ENCODE measurements at regions not wholly inside any gene's neighbourhood (a gene's known extent, or its start where the extent isn't known, plus 50 kb on each side); places are given as distances from the start of the nearest gene placed in this dataset.

DNA sequence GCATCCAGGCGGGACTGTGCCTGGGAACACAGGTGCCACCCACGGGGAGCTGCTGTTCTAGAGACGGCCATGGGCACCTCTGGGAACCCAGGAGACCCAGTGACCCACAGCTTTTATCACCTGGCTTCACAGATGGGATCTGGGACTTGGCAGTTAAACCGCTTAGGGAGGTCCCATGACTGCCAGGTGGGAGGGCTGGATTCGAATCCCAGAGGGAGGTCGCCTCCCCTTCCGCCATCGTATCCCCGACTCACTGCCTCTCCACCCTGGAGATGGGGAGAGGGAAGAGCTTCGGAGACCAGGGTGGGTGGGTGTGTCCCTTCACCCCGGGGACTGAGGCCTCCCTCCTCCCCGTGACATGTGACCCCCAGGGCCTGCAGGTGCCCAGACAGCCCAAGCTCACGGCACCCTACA lies 169.4 kb downstream of the RTP5 start:
- TF ChIP-seq CTCF (IDR thresholded peaks at IDR 0.05; ENCODE audit: unreplicated experiment in 3 of 3), result no peak
- H3K27ac Mint-ChIP-seq, result no peak overlapping the region
- peaks cover 19% of the 10 kb centered on the region for H3K4me1 Mint-ChIP-seq
- H3K36me3 Mint-ChIP-seq (ENCODE audit: low read depth), result no peaks in the 10 kb centered on the region
- no peak overlapping the region for H3K4me3 Mint-ChIP-seq
- H3K27me3 Mint-ChIP-seq (ENCODE audit: low read depth), result peaks cover 57% of the 10 kb centered on the region
- H3K9me3 Mint-ChIP-seq, result peaks cover 12% of the 10 kb centered on the region

- H3K4me1 Mint-ChIP-seq, result peaks cover 19% of the 10 kb centered on the region
- TF ChIP-seq CTCF (IDR thresholded peaks at IDR 0.05; ENCODE audit: unreplicated experiment in 3 of 3), result no peak
- no peaks in the 10 kb centered on the region for H3K36me3 Mint-ChIP-seq (ENCODE audit: low read depth)
- peaks cover 16% of the 10 kb centered on the region for H3K9me3 Mint-ChIP-seq
- peaks cover 62% of the 10 kb centered on the region for H3K27me3 Mint-ChIP-seq (ENCODE audit: low read depth)
- no peak overlapping the region for H3K27ac Mint-ChIP-seq
- no peak overlapping the region for H3K4me3 Mint-ChIP-seq
Observed at GRCh38 chr2:242040303-242040655, 170.8 kb downstream of the RTP5 start.

- H3K4me1 Mint-ChIP-seq, result peaks cover 19% of the 10 kb centered on the region
- no peak overlapping the region for H3K4me3 Mint-ChIP-seq
- H3K27ac Mint-ChIP-seq, result no peak overlapping the region
- no peaks in the 10 kb centered on the region for H3K36me3 Mint-ChIP-seq (ENCODE audit: low read depth)
- peaks cover 16% of the 10 kb centered on the region for H3K9me3 Mint-ChIP-seq
- peaks cover 65% of the 10 kb centered on the region for H3K27me3 Mint-ChIP-seq (ENCODE audit: low read depth)
- no peak for TF ChIP-seq CTCF (IDR thresholded peaks at IDR 0.05; ENCODE audit: unreplicated experiment in 3 of 3)
Observed at GRCh38 chr2:242040681-242041080, 171.2 kb downstream of the RTP5 start.

- Mint-ChIP-seq H3K36me3 (ENCODE audit: low read depth) (peaks cover 4% of the 10 kb centered on the region), H3K4me3 (no peak overlapping the region), H3K27ac (no peak overlapping the region), H3K27me3 (ENCODE audit: low read depth) (peaks cover 65% of the 10 kb centered on the region), H3K4me1 (peaks cover 24% of the 10 kb centered on the region), H3K9me3 (peaks cover 18% of the 10 kb centered on the region)
- no peak for TF ChIP-seq CTCF (IDR thresholded peaks at IDR 0.05; ENCODE audit: unreplicated experiment in 3 of 3)
Observed at GRCh38 chr2:242041816-242042215, 172.3 kb downstream of the RTP5 start.

- peaks cover 24% of the 10 kb centered on the region for H3K4me1 Mint-ChIP-seq
Observed at GRCh38 chr2:242043538-242044312, 174.2 kb downstream of the RTP5 start.

More at GRCh38 chr2:242043538-242044312, 174.2 kb downstream of the RTP5 start:
- Mint-ChIP-seq H3K27ac (no peak overlapping the region), H3K27me3 (ENCODE audit: low read depth) (peaks cover 62% of the 10 kb centered on the region), H3K4me3 (peak overlapping the region in 1 of 3 experiments; percentile 22), H3K36me3 (ENCODE audit: low read depth) (peaks cover 10% of the 10 kb centered on the region), H3K9me3 (peaks cover 24% of the 10 kb centered on the region)
- TF ChIP-seq CTCF (IDR thresholded peaks at IDR 0.05; ENCODE audit: unreplicated experiment in 3 of 3), result no peak
